ENCODE measurements at regions not wholly inside any gene's neighbourhood (a gene's known extent, or its start where the extent isn't known, plus 50 kb on each side); places are given as distances from the start of the nearest gene placed in this dataset.
"Not testable (repeated sequence)": the region's sequence is repeated elsewhere in the genome, so short reads cannot be mapped to it uniquely, and the experiment has no call there.

DNA sequence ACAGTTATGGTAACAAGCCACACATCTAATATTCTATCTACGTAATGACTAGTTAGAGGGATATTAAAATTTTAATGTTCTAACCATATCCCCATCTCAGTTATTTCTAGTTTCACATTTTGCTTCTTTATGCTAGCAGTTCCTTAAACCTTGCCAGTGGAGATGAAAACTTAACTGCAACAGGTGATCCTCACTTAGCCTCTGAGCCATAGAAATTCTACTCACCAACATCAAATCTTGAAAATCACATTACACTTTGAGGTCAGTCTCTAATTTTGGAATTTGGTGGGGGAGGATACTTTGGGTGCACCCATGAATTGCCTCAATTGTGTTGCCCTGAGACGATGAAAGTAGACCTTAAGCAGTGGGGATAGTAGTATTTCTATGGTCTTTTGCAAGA lies 256.4 kb downstream of the GATA3 start:
- no peak for DNase-seq (ENCODE audit: low read depth in 2 of 2)

DNA sequence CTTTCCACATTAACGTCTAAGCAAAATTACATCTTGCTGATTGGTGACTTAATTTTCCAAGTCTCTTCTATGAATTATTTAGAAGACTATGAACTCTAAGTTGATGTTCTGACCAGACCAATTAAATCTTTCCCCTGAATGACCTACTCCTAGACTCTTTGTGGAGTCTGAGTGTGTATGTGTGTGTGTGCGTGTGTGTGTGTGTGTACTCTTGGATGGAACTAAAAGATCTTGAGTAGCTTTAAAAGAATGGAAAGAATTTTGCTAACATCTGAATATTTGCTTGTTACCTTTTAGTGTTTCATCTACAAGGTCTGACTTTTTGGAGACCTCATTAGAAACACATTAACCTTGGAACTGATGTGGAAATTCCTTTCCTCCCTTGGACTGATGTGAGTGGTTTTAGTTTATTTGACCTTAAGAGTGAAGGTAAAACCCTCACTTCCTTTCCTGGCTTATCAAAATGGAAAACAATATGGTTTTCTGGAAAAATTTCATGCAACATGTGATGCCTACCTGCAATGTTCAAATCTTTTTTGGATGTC lies 257.1 kb downstream of the GATA3 start:
- no peak for DNase-seq (ENCODE audit: low read depth in 2 of 2)

DNA sequence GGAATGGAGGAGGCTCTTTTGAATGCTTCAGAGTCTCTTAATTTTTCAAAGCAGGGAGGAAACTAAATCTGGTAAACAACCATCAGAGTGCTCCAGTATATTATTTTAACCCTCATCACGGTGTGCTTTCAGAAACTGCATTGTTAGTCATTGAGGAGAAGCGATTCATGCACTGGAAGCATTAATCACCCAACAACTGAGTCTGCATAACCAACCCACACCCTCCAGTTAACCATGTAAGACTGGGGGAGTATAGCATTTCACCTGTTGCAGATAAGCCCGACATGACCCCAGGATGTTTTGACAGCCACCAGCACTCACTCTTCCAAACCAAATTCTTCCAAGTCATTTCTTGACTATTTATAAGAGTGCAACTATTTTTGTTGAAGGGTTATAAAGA lies 257.6 kb downstream of the GATA3 start:
- DNase-seq (ENCODE audit: low read depth in 2 of 2) = no peak

DNA sequence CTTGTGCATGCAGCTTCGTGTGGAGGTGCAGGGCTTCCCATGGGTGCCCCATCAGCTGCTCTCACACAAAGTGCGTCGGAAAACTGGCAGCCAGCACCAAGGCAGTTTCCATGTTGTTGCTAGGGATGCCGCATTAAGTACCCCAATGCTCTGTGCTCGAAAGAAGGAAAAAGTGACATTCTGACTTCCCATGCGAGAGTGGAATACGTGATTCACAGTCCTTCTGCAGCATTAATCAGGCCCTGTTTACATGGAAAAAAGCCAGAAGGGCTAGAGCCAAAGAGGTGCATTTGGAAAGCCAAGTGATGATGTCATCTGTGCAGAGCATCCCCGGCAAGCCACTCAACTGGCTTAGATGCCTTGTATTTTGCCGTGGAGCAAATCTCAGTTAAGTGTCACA lies 258.3 kb downstream of the GATA3 start:
- no peak for DNase-seq (ENCODE audit: low read depth in 2 of 2)

DNA sequence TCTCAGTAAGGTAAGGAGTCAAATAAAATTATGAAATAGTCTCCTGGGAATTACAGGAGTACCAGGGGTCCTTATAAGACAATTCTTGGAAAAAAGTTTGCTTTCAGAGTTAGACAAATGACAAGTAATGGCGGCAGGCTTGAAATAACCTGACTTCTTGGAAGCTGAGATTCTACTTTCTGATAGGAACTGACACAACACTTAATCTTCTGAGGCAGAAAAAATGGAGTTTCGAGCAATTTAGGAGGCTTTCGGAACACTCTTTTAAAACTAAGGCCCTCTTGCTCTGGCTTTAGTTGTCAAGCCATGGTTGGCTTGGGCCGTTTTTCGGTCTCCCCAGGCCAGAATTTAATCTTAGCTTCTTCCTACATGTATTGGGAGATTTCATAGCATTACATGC lies 260.0 kb downstream of the GATA3 start:
- DNase-seq (ENCODE audit: low read depth in 2 of 2) = no peak

DNA sequence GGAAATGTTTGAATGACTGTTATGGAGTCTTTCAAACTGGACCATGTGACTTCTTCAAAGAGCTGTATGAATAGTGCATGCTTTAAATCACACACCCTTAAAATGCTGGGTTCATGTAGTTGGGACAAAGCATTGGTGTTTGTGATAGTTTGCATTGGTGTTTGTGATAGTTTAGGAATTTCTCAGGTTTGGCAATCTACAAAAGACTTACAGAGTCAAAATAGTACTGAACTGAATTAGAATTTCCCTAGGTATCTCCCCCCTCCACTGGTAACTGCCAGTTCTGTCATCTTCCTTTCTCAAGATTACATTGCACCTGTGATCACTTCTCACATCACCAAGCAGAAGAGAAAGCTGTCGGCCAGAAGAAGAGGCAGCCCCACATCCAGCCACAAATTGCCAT lies 261.1 kb downstream of the GATA3 start:
- DNase-seq (ENCODE audit: low read depth in 2 of 2) = no peak

DNA sequence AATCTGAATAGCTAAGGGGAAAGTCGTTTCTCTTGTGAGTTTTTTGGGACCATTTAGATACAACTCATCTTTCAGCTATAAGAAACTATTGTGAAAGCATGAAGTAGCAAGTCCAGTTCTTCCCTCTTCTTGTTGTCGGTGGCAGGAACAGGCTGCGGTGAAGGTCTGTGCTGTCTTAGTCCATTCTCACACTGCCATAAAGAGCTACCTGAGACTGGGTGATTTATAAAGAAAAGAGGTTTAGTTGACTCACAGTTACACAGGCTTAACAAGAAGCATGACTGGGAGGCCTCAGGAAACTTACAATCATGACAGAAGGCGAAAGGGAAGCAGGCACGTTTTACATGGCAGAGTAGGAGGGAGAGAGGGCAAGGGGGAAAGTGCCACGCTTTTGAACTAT lies 261.8 kb downstream of the GATA3 start:
- no peak for DNase-seq (ENCODE audit: low read depth in 2 of 2)

DNA sequence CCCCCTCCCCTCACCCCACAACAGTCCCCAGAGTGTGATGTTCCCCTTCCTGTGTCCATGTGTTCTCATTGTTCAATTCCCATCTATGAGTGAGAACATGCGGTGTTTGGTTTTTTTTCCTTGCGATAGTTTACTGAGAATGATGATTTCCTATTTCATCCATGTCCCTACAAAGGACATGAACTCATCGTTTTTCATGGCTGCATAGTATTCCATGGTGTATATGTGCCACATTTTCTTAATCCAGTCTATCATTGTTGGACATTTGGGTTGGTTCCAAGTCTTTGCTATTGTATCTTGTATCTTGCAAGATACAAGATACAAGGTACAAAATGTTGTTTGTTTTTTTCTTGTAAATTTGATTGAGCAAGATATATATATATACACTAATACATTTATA lies 263.9 kb downstream of the GATA3 start:
- DNase-seq (ENCODE audit: low read depth in 2 of 2) = not testable (repeated sequence)

DNA sequence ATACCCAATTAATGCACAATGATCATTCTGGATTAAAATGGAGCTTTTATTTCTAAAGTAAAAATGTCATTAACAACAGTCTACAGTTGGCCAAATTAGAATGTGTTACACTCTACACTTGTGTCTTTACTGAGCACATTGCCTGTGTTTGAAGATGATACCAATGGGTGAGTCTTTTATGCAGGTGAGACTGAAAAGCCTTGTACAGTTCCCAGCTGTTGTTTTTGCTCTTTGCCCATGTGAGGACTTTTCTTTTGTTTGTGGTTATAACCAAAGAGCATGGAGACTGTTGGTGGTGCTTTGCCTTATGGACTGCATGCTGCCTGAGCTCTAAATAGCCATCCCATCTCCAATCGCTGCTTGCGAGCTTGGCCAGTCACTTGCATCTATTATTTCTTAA lies 264.5 kb downstream of the GATA3 start:
- no peak for DNase-seq (ENCODE audit: low read depth in 2 of 2)

DNA sequence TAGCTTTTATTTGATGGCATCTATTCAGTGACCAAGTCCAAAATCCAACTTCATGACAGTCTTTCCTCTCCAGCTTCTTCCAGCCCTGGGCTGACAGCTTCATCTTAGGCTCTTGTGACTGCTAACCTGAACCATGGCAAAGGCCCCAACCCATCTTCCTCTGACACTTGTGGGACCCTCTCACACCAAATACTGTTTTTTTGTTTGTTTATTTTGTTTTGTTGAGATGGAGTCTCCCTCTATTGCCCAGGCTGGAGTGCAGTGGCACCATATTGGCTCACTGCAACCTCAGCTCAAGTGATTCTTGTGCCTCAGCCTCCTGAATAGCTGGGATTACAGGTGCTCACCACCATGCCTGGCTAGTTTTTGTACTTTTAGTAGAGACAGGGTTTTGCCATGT lies 265.2 kb downstream of the GATA3 start:
- no peak for DNase-seq (ENCODE audit: low read depth in 2 of 2)

DNA sequence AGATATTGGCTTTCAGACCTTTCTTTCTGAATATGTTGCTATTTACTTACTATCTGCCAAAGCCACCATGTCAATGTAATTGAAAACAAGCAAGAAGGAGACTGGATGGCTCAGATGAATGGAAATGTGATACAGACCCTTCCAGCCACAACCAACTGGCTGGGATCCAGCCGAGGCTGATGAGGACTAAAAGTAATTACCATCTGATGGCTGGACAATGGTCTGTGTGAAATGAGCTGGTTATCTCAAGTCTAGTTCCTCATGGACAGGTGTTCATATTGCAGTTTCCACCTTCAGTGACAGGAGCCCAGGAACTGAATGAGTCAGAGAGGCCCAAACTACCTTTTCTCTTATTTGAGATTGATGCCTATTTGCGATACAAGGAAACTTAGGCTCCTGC lies 267.5 kb downstream of the GATA3 start:
- DNase-seq (ENCODE audit: low read depth in 2 of 2) = no peak

DNA sequence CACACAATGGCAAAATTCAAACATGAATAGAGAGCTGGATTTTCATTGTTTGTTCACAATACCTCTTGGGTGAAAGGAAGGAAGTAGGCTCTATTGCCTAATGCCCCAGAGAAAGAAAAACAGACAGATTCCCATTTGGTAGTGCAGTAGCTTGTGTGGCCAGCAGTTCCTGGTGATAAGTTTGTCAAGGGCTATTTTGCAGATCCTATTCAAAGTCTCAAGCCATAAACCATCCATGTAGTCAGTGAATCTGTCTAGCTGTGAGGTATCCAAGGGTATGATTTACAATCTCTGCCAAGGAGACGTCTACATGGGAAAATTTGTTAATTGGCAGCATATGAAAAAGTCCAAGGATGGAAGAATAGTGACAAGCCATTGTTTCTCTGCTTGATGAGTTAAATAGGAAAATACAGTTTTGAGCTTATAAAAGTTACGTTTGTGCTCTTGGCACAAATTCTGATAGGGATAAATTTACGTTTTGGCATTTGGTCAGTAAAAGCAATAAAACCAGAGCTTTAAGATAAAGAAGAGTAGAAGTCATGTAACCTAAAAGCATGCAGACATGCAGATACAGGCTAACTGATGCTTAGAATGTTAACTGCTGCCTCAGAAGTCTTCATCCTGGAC lies 269.1 kb downstream of the GATA3 start:
- DNase-seq (ENCODE audit: low read depth in 2 of 2) = no peak

DNA sequence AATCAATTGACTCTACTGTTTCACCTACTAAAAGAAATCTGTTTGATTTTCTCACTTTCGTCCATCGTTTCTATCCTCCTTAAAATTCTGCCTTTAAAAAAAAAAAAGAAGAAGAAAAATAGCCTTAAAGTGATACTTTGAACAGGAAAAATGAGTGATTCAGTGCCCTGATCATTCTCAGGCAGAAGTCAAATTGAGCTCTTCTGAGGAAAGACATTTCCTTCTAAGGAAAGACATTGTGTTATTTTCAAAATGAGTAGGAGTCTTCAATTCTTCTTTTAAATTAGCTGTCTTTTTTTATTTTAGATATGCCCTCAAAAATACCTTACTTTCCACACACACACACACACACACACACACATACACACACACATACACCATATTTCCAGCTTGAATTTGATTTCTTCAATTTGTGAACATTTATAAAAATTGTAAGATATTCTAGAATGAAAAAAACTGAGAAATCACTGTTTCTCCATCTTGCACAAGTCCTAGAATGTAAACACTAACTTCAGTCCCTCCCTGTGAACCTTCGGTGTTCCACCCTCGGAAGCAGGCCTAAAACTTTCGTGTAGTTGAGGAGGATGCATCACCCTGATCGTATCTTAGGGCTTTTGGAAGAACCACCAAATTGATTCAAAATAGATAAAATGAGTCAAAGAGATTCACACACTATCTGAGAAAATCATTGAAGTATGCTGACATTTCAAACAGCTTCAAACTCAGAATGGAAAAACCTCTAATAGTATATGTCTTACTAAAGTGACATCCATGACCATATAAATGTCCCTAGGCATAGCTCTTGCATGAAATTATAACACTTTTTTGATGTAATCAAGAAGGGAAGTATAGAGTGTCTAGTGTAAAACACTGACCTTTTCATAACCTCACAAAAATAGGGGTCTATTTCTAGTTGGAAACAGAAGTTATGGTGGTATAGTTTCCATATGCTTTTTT lies 270.8 kb downstream of the GATA3 start:
- no peak for DNase-seq (ENCODE audit: low read depth in 2 of 2)

DNA sequence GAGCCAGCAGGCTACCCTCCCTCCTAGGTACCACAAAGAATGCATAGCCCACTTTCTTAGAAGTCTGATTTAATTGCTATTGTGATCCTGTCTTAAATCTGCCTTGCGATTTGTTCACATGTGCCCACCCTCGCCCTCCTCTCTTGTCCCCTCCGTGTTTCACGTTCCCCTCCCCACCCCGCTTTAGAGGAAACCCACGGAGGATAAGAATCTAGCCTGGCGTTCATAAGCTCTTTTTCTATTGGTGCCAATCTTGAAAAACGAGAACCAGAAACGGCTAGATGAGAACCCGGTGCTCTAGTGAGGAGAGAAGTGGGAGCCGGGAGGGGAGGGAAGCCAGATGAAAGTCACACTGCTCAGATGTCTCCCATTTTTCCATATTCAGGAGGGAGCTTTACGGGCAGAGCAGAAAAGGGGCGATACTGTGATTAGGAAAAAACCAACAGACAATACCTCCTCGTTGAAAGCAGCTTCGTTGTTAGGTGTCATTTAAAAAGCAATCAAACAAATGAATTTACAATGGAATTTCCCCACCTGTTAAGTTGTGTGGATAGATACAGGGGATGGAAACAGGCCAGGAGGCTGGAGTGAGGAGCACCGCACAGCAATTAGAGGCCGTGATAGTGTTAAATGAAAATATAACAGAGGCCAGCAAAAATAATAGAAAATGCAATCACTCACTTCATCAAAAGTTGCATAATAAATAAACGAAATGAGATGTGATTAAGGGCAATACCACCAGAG lies 272.1 kb downstream of the GATA3 start:
- DNase-seq (ENCODE audit: low read depth in 2 of 2) = no peak

DNA sequence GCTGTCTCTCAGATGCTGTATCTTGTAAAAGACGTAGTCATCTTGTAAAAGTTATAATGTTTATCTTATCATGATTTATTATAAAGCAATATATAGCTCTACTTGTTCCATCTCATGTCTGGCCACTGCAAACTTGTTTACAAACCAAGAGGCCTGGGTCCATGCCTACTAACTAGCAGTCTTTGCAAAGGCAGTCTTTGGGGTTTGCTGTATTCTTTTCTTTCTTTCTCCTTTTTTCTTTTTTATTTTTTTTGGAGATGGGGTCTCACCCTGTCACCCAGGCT lies 272.6 kb downstream of the GATA3 start:
- no peak for DNase-seq (ENCODE audit: low read depth in 2 of 2)

DNA sequence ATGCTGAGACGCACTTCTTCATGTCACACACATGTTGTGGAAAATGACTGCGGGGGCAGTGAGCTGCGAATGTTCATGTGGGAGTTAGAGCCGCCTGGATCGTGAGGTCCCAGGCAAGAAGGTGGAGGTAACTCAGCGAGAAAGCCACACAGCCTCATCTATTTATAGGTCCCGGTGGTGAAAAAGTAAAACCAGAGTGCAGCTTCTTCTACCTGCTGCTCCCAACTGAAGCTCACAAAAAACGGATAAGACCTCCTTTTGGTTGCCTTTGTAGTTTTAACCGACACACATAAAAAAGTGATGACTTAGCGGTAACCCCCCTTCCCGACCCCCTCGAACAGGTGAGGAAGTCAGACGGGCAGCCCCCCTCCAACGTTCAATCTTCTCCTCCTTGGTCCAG lies 276.9 kb downstream of the GATA3 start:
- DNase-seq (ENCODE audit: low read depth in 2 of 2) = no peak

DNA sequence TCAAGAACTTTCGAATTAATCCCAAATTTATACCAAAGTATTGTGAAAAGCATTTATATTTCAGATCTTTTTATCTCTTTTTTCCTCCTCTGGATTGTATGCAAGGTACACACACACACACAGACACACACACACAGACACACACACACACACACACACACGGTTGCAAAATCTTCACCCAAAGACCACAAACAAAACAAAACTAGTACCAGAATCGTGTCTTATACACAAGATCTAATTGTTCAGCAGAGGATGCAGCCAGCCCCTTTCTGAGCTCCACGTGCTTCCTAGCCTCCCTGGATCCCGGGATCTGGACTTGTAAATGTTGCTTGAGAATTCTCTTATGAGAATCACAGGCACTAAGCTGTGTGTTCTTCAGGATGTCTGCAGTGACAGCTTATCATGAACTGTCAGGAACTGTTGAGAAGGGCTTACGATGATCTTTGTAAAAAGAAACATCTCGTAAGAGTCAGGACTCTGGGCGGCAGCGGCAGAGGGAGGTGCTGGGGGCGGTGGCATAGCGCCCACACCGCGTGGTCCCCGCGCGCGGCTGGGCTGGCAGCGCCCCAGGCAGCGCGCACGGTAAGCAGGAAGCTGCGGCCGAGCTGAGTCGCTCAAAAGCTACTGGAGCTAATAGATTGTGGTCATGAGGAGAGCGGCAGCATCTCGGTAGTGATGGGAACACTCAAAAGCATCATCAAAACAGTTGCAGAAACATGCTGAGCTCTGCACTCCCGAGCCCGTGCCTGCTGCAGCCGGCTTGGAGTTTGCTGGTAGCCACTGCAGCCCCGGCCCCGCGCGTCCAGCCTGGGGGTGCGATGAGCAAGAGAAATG lies 277.6 kb downstream of the GATA3 start:
- DNase-seq (ENCODE audit: low read depth in 2 of 2) = peak; percentile 64 to 66

DNA sequence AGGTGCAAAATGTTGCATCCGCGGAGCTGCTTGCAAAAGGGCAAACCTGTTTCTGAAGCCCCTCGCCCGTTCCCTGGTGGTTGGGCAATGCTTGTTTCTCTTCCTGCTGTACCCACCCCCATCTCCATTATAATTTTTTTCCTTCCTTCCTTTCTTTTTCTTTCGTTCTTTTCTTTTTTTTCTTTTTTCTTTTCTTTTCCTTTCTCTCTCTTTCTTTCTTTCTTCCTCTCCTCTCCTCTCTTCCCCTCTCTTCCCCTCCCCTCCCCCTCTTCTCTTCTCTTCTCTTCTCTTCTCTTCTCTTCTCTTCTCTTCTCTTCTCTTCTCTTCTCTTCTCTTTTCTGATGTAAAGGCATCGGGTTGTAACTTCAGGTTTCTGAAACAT lies 278.2 kb downstream of the GATA3 start:
- no peak for DNase-seq (ENCODE audit: low read depth in 2 of 2)

DNA sequence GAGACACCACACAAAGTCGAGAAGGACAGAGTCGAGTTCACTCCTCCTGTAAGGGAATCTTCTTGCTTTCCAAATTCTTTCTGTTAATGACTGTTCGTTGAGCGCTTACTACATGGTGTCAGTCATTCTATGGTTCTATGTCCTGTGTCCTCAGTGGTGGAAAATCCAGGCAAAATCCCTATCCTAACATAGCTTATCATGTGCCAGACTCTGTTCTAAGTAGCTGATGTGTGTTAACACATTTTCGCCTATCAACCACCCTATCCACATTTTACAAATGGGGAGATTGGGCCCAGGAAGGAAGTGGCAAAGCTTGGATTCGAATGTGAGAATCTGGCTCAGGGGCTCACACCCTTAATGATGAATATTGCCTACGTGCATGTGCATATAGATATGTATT lies 280.1 kb downstream of the GATA3 start:
- no peak for DNase-seq (ENCODE audit: low read depth in 2 of 2)

DNA sequence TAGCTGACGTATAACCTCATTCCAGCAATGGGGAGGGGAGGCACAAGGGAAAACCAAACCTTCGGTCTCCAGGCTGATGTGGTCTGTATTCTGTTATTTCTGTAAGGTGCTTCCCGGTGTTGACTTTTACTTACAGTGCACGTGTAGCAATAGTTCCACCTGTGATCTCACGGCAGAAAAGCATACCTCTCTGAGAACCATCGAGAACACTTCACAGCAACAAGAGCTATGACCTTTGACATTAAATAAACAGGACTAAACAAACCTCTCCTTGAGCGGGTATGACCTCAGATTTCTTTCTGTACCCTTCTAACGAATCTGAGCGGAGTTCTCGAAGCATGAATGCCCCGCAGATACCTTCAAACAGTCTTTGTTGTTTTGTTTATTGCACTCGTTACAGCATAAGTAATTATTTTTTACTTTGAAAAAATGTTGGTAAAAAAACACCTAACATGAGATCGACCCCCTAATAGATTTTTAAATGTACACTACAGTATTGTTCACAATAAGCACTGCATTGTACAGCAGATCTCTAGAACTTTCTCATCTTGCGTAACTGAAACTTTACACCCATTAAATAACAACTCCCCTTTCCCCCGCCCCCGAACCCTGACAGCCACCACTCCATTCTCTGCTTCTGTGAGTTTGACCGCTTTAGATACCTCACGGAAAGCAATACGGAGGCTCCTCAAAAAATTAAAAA lies 282.3 kb downstream of the GATA3 start:
- DNase-seq (ENCODE audit: low read depth in 2 of 2) = no peak

DNA sequence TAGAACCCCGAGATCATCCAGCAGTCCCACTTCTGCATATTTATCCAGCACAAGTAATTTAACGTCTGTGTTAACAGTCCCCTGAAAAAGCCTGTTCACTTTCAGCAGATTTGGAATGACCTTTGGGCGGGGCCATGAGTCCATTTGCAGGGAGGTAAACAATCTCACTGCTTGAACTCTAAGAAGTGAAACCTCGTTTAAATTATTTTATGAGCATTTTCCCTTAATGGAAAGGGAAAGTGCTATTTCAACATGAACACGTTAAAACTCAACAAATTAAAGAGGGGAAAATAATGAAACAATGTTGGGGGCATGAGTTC lies 282.8 kb downstream of the GATA3 start:
- DNase-seq (ENCODE audit: low read depth in 2 of 2) = no peak
